Epithelial cell of esophagus (primary cell): ENCODE measurements at regions not wholly inside any gene's neighbourhood (a gene's known extent, or its start where the extent isn't known, plus 50 kb on each side); places are given as distances from the start of the nearest gene placed in this dataset.

ENCODE experiments used
- DNase-seq: peaks from one replicate; pipeline ENCODE4 v3.0.0; 2010; ENCODE audit warnings: low read depth
- H3K4me3 ChIP-seq: 2 replicates; pipeline ENCODE4 v1.5.1; 2011; ENCODE audit warnings: mild to moderate bottlenecking, low read length, control low read depth
- TF ChIP-seq, protein P1 (sequence below): IDR thresholded peaks from 2 replicates; pipeline ENCODE4 v1.5.1; 2011; ENCODE audit warnings: low read depth, mild to moderate bottlenecking, low read length, control low read depth, inconsistent platforms; ENCODE audit not compliant: insufficient read depth; ENCODE audit errors: missing control alignments

DNA sequence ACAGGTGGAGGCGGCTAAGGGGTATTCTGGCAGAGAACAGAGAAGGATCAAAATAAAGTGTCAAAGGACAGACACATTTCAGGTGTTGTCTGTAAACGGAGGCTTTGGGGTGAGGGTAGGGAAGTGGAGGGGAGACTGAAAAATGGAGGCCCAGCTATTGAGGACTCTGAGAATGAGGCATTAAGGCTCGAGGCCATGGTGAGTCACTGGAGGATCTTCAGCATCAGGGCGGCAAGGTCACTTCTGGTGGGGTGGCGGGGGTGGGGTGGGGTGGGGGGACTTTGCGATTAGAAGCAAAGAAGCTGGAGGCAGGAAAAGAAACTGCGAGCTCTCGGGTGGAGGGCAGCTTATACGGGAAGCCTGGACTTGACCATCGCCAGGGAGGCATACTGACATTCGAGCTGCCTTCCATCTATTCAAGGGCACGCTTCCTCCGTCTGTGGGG lies 58.4 kb upstream of the PCGF5 start:
- TF ChIP-seq, protein P1, sequence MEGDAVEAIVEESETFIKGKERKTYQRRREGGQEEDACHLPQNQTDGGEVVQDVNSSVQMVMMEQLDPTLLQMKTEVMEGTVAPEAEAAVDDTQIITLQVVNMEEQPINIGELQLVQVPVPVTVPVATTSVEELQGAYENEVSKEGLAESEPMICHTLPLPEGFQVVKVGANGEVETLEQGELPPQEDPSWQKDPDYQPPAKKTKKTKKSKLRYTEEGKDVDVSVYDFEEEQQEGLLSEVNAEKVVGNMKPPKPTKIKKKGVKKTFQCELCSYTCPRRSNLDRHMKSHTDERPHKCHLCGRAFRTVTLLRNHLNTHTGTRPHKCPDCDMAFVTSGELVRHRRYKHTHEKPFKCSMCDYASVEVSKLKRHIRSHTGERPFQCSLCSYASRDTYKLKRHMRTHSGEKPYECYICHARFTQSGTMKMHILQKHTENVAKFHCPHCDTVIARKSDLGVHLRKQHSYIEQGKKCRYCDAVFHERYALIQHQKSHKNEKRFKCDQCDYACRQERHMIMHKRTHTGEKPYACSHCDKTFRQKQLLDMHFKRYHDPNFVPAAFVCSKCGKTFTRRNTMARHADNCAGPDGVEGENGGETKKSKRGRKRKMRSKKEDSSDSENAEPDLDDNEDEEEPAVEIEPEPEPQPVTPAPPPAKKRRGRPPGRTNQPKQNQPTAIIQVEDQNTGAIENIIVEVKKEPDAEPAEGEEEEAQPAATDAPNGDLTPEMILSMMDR, result no peak
- H3K4me3 ChIP-seq, result peak overlapping the region; percentile 42
- DNase-seq, result peak; percentile 39

DNA sequence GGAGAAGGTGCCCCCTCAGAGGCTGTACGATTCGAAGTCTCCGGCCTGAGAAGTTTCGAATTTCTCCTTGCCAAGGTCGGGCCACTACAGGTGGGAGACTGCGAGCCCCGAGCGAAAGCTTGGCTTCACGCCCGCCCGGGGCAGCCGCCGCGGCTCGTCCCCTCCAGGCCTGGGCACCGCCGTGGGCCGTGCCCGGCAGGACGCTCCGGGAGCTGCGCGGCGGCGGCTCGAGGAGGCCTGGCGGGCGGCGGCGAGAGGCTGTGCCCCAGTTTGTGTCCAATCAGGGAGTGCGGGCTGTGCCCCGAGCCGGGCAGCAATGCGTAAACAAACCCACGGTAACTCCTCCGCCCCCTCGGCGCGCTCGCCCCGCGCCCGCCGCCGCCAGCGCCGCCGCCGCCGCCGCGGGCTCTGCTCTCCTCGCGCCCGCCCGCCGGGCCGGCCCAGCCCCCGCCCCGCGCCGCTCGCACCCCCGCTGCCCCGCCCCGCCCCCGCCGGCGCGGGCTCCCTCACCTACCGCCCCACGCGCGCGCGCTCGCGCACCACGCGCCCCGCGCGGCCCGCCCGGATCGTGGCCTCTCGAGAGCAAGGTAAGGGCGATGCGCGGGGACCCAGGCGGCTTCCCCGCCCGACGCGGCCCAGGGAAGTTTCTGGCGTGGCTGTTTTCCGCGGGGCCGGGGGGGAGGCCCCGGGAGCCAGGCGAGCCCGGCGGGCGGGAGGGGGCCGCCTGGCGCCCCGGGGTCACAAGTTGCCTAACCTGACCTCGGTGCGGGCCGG lies 57.8 kb upstream of the PCGF5 start:
- TF ChIP-seq, protein P1, result no peak

DNA sequence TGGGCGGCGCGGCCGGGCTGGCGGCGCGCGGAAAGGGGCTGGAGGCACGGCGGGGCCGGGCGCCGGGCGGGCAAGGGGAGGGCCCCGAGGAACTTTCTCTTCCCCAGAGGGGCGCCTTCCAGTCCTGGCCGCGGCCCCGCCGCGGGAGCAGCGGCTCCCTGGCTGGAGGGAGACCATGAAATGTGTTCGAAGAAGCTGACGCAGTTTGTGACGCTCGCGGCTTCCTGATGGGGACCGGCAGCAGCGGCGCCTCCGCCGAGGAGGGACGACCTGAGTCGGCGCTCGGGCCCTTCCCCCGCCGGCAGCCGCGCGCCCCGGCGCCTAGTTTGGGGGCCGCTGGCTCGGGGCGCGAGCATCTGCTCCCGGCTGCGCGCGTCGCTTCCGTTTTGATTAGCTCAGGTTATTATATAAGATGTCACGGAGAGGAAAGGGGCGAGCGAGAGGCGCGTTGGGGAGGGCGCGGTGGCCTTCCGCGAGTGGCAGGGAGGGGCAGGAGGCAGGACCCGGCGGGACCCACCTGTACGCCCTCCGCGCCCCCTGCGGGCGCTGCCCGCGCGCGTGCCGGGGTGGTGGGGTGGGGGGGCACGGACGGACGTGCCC lies 57.1 kb upstream of the PCGF5 start:
- peak; percentile 44 for DNase-seq
- TF ChIP-seq, protein P1, result no peak
- H3K4me3 ChIP-seq, result peak overlapping the region; percentile 62

More for the DNA sequence above, 57.8 kb upstream of the PCGF5 start:
- DNase-seq, result peak; percentile 50
- H3K4me3 ChIP-seq, result peak overlapping the region; percentile 62

DNA sequence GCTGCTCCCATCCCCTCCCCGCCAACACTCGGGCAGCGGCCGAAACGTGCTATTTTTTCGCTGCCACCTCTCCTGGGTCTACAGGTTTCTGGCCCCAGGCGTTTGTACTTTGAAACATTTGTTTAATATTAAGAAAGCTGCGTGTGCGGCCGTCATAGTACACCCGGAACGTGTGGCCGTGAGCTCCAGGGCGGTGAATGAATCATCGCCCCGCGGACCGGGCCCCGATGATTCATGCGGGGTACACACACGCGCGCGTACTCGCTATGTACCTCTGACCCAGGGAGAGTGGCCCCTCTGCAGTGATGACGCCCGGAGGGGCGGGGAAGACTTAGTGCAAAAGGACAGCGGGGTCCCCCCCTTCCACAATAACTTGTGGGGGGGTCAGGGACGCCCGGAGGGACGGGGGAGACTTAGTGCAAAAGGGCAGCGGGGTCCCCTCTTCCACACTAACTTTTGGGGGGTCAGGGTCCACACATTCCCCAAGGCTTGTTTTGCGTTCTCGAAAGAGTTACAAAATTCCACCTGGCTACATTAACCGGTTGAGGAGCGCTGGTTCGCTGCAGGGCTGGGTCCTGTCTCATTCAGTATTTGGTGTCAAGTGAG lies 56.5 kb upstream of the PCGF5 start:
- peak; percentile 82 for DNase-seq
- peak overlapping the region; percentile 62 for H3K4me3 ChIP-seq
- TF ChIP-seq, protein P1, result no peak

DNA sequence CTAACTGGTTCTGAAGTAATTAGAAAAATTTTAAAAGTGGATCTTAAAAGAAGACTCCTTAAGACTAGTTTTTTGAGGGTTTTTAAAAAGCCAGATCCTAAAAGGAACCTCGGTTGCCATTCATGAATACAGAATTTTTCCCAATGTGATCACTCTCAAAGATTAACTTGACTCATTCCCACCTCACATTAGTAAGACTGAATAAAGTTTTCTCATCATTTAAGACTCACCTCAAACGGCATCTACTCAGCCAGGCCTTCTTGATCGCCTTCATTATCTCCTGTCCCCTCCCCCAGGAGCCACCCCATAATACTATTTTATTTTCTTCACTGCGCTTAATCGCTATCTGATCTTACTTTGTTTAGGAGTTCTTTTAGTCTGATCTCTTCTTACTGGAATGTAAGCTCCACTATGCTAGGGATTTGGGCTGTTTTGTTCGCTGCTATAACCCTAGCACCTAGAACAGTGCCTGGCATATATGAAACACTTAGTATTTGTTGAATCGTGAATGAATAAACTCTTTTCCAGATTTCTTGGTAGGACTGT lies 55.9 kb upstream of the PCGF5 start:
- no peak overlapping the region for H3K4me3 ChIP-seq
- DNase-seq, result peak; percentile 11
- TF ChIP-seq, protein P1, result no peak

DNA sequence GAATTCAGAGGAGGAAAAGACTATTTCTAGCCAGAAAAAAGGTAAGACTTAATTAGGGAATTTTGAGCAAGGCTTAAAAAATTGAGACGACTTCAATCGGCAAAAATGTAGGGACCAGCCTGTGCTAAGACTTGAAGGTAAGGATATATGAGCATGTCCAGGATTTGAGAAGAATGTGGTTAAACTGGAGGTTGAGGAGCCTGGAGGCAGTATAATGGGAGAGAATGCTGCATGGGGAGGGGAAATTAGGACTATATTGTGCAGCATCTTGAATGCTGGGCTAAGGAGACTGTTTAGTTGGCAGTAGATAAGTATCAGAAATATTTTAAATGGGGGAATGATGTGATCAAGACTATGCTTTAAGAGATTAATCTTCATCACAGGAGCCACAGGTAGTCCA lies 53.1 kb upstream of the PCGF5 start:
- TF ChIP-seq, protein P1, result no peak
- no peak overlapping the region for H3K4me3 ChIP-seq
- no peak for DNase-seq
